ENCODE measurements at regions not wholly inside any gene's neighbourhood (a gene's known extent, or its start where the extent isn't known, plus 50 kb on each side); places are given as distances from the start of the nearest gene placed in this dataset.

GRCh38 chr7:25756601-25757000 is 395.4 kb upstream of the NFE2L3 start:
- TF ChIP-seq POLR2A (IDR thresholded peaks at IDR 0.05; ENCODE audit: low read depth), result no peak
- TF ChIP-seq POLR2AphosphoS5 (IDR thresholded peaks at IDR 0.05), result no peak
- no peak for TF ChIP-seq CTCF (IDR thresholded peaks at IDR 0.05)
- TF ChIP-seq EP300 (IDR thresholded peaks at IDR 0.05), result no peak
